OCI-M2 (cell line): ENCODE measurements at regions not wholly inside any gene's neighbourhood (a gene's known extent, or its start where the extent isn't known, plus 50 kb on each side); places are given as distances from the start of the nearest gene placed in this dataset.
"Not testable (repeated sequence)": the region's sequence is repeated elsewhere in the genome, so short reads cannot be mapped to it uniquely, and the experiment has no call there.

Experiments
- DNase-seq: peaks from one replicate; lab custom pipeline; 2025; ENCODE audit not compliant: unreplicated experiment; lab: John Stamatoyannopoulos, UW

DNA sequence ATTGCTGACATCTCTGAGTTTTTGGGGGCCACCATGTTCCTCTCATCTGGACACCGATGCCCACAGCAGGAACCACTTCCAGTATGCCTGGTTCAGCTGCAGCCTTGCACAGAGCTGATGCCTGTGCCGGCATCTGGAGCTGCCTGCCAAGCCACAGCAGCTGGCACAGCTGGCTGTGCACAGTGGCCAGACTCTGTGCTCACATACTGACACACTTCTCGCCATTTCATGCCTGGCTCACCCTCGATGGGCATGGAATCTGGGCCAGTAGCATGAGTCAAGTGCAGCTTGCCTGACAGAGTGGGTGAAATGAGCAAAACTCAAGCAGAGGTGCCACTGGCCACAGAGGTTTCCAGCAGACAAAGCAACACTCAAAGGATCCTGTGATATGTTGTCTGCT lies 863.4 kb downstream of the DNAH5 start:
- no peak for DNase-seq

DNA sequence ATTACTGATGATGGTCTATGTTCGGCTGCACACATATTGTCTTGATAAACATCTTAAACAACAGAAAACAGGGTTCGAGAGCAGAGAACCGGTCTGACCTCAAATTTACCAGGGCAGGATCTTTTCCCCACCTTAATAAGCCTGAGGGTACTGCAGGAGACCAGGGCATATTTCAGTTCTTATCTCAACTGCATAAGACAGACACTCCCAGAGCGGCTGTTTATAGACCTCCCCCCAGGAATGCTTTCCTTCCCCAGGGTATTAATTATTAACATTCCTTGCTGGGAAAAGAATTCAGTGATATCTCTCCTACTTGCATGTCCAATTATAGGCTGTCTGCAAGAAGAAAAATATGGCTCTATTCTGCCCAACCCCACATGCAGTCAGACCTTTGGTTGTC lies 871.6 kb downstream of the DNAH5 start:
- not testable (repeated sequence) for DNase-seq

GRCh38 chr5:13063088-13063487 lies 881.4 kb downstream of the DNAH5 start:
- no peak for DNase-seq

- DNase-seq: no peak
Observed at GRCh38 chr5:13045897-13046551, 898.5 kb downstream of the DNAH5 start.

- DNase-seq: no peak
Observed at GRCh38 chr5:13034061-13034460, 910.4 kb downstream of the DNAH5 start.

- no peak for DNase-seq
Observed at GRCh38 chr5:13029211-13029610, 915.3 kb downstream of the DNAH5 start.

DNA sequence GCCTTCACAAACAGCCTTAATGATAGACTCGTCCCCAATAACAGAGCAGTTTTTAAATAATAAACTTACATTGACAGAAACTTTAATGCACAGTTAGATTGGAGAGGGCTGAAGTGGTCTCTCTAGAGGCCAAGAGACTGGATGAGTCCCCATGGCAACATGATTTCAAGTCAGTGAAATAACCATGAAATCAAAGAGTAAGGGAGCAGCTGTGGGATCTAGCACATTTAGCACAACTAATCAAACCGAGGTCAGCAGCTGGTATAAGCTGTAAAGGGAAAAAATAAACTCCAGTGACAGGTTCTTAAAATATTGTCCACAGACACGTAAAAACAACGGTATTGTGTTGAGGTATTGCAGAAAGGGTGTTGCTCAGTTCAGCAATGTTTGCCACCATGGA lies 916.6 kb downstream of the DNAH5 start:
- DNase-seq: no peak

DNA sequence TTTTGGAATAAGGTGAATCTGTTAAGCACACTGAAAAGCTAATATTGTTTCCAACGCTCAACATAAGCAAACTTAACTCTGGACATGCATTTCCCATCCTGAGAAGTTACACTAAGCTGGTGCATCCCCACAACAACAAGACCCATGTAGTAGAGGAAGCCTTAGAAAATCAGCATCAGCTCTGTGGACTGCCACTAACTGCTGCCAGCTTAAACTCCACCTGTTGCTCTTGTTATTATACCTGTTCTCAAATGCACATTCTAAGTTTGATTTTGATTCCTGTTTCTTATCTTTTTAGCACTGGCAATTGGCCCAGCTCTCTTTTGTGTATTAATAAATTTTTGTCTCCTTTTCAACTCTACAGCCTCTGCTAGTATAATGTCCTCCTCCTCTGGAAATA lies 924.8 kb downstream of the DNAH5 start:
- no peak for DNase-seq

DNA sequence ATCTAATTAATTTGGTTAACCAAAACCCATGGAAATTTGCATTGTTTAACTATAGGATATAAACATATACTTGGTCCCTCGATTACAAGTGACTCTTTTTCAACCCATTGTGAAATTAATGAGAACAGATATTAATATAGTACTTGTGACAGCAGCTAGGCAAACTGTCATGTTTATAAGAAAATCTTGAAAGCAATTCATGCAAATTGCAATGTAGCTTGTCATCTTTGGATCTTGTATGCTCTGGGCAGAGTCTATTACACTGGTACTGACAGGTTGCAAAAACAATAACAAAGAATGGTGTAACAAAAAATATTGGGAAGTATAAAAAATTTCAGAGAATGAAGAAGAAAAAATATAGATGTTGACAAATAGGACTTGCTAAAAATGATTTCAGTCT lies 941.0 kb downstream of the DNAH5 start:
- no peak for DNase-seq

DNA sequence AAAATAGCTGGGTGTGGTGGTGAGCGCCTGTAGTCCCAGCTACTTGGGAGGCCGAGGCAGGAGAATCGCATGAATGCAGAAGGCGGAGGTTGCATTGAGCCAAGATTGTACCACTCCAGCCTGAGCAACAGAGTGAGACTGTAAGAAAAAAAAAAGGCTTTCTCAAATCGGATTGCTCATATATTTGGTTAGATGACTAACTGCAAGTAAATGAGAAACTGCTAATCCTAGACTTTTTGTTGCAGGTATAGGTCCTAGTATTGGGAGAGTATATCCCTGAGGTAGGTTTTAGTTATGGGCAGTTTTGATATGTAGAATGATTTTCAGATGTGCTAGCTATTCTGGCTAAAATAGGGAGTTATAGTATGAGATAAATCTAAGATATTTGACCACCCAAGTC lies 944.8 kb downstream of the DNAH5 start:
- no peak for DNase-seq

DNA sequence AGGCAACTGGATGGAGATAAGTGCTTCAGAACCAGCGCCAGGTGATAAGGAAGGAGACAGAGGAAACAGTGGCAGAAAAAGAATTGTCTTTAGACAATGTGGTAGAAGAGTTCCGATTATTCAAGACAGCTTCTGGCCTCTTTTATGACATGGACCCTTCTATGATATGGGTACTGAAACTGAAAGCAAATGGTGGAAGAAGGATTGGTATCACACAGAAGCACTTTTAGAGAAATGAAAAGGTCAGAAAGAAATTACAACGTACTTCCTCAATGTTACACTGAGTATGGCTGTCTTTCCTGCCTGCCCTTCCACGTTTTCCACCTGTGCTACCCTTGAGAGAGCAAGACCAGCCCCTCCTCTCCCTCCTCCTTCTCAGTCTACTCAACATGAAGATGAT lies 959.3 kb downstream of the DNAH5 start:
- DNase-seq: no peak

GRCh38 chr5:12974856-12975255 lies 969.6 kb downstream of the DNAH5 start:
- DNase-seq: no peak

DNA sequence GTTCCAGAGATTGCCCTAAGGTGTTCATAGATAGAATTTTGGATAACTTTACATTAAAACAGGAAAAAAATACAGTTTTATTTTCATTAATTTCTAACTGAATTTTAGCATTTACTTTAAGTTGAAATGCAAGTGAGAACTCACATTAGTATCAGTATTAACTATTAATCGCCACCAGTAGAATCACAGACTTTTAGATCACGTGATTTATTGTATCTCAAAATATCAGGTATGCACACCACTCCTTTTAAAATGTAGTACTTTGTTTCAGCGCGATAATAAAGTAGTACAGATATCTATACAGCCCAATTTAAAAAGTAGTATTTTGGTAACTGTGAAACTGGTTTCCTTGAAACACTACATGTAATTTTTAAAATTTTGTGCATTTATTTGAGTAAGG lies 978.7 kb downstream of the DNAH5 start:
- DNase-seq: no peak

DNA sequence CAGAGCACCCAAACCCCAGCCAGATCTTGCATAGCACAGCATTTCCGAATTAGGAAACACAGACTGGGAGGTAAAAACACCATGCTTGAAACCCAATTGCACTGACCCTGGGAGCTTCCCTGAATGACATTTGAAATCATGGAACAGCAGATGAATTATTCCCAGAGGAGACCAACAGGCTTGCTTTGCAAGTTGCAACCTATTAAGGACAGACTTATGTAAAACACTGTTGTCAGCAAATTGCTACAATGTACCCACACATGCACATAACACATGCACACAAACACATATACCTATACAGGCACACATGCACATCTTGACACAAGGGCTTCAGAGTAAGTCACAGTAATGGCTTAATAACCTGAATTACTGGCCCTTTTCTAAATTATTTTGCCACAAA lies 984.8 kb downstream of the DNAH5 start:
- no peak for DNase-seq

- DNase-seq: no peak
Observed at GRCh38 chr5:12952409-12952808, 992.1 kb downstream of the DNAH5 start.

GRCh38 chr5:12951846-12952245 lies 992.6 kb downstream of the DNAH5 start:
- DNase-seq: no peak

DNA sequence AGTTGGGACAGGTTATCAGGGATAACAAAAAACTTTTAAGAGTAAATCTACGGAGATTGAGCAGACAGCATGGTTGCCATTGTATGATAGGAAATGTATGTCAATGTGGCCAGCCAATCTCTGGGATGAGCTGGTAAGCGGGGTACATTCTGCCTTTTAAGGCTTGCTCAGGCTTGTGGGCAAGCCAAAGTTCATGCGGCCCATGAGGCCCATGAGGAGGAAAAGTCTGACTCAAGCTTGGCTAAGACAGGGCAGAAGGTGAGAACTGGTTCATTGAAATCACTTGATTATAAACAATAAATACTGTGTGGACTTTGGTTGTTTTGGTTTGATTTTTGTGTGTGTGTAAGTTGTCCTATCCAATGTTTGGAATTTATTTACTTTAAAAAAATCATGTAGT lies 997.1 kb downstream of the DNAH5 start:
- DNase-seq: no peak

DNA sequence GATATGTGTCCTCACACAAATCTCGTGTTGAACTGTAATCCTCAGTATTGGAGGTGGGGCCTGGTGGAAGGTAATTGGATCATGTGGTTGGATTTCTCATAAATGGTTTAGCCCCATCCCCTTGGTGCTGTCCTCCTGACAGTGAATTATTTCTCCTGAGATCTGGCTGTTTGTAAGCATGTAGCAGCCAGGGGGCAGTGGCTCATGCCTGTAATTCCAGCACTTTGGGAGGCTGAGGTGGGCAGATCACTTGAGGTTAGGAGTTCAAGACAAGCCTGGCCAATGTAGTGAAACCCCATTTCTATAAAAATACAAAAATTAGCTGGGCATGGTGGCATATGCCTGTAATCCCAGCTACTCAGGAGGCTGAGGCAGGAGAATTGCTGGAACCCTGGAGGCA lies 999.0 kb downstream of the DNAH5 start:
- not testable (repeated sequence) for DNase-seq

DNA sequence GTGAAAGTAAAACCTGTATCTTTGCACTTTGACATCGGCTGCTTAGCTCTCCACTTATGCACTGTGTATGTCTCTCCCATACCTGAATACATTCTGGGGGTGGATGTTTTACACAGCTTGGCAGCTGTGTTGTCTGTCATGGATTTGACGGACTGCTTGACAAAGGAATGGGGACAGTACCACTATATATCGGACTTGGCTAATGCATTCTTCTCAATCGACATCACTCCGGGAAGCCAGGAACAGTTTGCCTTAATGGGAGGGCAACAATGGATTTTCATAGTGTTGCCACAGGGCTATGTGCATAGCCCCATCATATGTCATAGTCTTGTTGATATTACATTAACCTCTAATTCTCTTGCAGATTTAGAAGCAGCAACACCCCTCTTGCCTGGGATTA lies 1008.3 kb downstream of the DNAH5 start:
- no peak for DNase-seq

DNA sequence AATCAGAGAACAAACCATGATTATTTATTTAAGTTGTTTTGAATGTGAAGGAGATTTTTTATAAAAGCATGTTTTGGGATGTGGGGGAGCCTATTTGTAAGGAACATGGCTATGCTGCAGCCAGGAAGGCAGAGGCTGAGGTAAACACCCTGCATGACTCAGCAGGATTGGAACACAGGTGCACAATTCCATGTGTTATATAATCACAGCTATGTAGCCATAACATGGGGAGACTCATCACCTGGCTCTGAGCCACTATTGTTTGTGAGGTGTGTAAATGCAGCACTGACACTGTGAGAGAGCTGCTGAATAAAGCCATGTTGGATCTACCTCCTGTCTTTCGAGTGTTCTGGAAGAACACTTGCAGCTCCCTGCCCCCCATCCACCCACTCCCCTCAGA lies 1009.8 kb downstream of the DNAH5 start:
- no peak for DNase-seq

- no peak for DNase-seq
Observed at GRCh38 chr5:12920527-12920926, 1016.3 kb upstream of the CTNND2 start.

GRCh38 chr5:12911156-12911555 lies 1006.9 kb upstream of the CTNND2 start:
- DNase-seq: no peak

GRCh38 chr5:12910641-12911040 lies 1006.4 kb upstream of the CTNND2 start:
- no peak for DNase-seq

DNA sequence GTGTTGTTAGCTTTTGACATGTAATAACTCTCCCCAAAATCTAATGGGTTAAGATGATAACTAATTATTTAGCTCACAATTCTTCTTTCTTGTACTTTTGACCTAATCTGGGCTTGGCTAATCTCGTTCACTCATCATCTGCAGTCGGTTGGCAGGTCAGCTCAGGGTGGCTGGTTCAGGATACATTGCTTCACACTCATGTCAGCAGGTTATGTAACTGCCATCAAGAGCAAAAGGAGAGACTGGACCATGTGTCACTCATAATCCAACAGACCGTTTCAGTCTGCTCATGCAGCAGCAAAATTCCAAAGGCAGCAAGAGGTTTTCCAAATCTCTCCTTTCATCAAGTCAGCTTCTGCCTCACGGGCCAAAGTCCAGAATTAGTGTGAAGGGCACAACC lies 998.4 kb upstream of the CTNND2 start:
- no peak for DNase-seq
